GM23338 (cell line): ENCODE measurements at regions not wholly inside any gene's neighbourhood (a gene's known extent, or its start where the extent isn't known, plus 50 kb on each side); places are given as distances from the start of the nearest gene placed in this dataset.

Experiments
- ATAC-seq: fragments of 200-7000 bp; cut with Tn5 transposase; 3 replicates; pipeline ENCODE4 v1.9.1; 2020
- DNase-seq: peaks from one replicate; pipeline ENCODE4 v3.0.0-alpha.2; 2015; ENCODE audit warnings: low spot score
- H2AFZ ChIP-seq: fragments of 200-600 bp; sonication (generic); 2 replicates; pipeline ENCODE4 v1.8.0; 2016; ENCODE audit warnings: antibody characterized with exemption, mild to moderate bottlenecking, moderate library complexity
- H3F3A ChIP-seq: fragments of 200-600 bp; sonication (generic); replicated peaks from 2 replicates; pipeline ENCODE4 v1.8.0; 2017; ENCODE audit warnings: antibody characterized with exemption, mixed run types, low read depth
- H3K27ac ChIP-seq: fragments of 200-600 bp; sonication (generic); 2 replicates; pipeline ENCODE4 v1.6.1; 2016; ENCODE audit warnings: low read depth
- H3K27me3 ChIP-seq: fragments of 200-600 bp; sonication (generic); 2 replicates; pipeline ENCODE4 v1.8.0; 2016; ENCODE audit warnings: mild to moderate bottlenecking, mixed run types, moderate library complexity; ENCODE audit not compliant: insufficient read depth
- H3K36me3 ChIP-seq: fragments of 200-600 bp; sonication (generic); 2 replicates; pipeline ENCODE4 v1.8.0; 2016; ENCODE audit warnings: mild to moderate bottlenecking; ENCODE audit not compliant: insufficient read depth
- H3K4me1 ChIP-seq: fragments of 200-600 bp; sonication (generic); 2 replicates; pipeline ENCODE4 v1.8.0; 2016; ENCODE audit warnings: mild to moderate bottlenecking, moderate library complexity; ENCODE audit not compliant: insufficient read depth
- H3K4me2 ChIP-seq: fragments of 200-600 bp; sonication (generic); 2 replicates; pipeline ENCODE4 v1.7.1; 2017; ENCODE audit warnings: mixed run types
- H3K4me3 ChIP-seq: fragments of 200-600 bp; sonication (generic); 2 replicates; pipeline ENCODE4 v1.6.1; 2016; ENCODE audit warnings: mixed run types
- H3K79me2 ChIP-seq: fragments of 200-600 bp; sonication (generic); replicated peaks from 2 replicates; pipeline ENCODE4 v1.8.0; 2017; ENCODE audit warnings: mild to moderate bottlenecking; ENCODE audit not compliant: insufficient read depth
- H3K9me2 ChIP-seq: fragments of 200-600 bp; sonication (generic); 2 replicates; pipeline ENCODE4 v1.8.0; 2017; ENCODE audit not compliant: insufficient read depth
- H4K20me1 ChIP-seq: fragments of 200-600 bp; sonication (generic); replicated peaks from 2 replicates; pipeline ENCODE4 v1.8.0; 2017; ENCODE audit warnings: mild to moderate bottlenecking; ENCODE audit not compliant: insufficient read depth
- H3K27ac Mint-ChIP-seq: 2 replicates; pipeline ENCODE4 v1.8.0; 2020; ENCODE audit warnings: inconsistent platforms, mild to moderate bottlenecking, moderate library complexity, mixed read lengths
- H3K27me3 Mint-ChIP-seq: 3 replicates; pipeline ENCODE4 v1.8.0; 2022; ENCODE audit warnings: low read depth, mild to moderate bottlenecking, moderate library complexity, mixed read lengths, inconsistent platforms; ENCODE audit not compliant: insufficient read depth, poor library complexity
- H3K36me3 Mint-ChIP-seq: 3 replicates; pipeline ENCODE4 v1.8.0; 2021; ENCODE audit warnings: low read depth, mild to moderate bottlenecking, inconsistent platforms, moderate library complexity, mixed read lengths
- H3K4me1 Mint-ChIP-seq: 3 replicates; pipeline ENCODE4 v1.8.0; 2020; ENCODE audit warnings: mild to moderate bottlenecking, inconsistent platforms, mixed read lengths
- H3K4me3 Mint-ChIP-seq: 3 replicates; pipeline ENCODE4 v1.8.0; 2021; ENCODE audit warnings: moderate library complexity, mild to moderate bottlenecking, inconsistent platforms, mixed read lengths
- H3K9me3 Mint-ChIP-seq: 3 replicates; pipeline ENCODE4 v1.8.0; 2020; ENCODE audit warnings: moderate library complexity, mild to moderate bottlenecking, inconsistent platforms, mixed read lengths
- CREB1 ChIP-seq: fragments of 250-450 bp; sonication (Bioruptor Pico); IDR thresholded peaks from 2 replicates; pipeline ENCODE4 v1.5.0; 2020; ENCODE audit warnings: low read depth, mild to moderate bottlenecking, moderate library complexity
- CTCF ChIP-seq, 2 experiments: fragments of 200-600 bp in 1 of 2; sonication (generic) in 1 of 2; conservative IDR thresholded peaks; 2 replicates each; pipeline versions ENCODE4 v1.5.1 to v1.6.1; 2016 to 2017; ENCODE audit warnings: antibody characterized with exemption in 2 of 2, low read depth in 2 of 2, mild to moderate bottlenecking in 2 of 2, moderate library complexity in 1 of 2
- ETS1 ChIP-seq: IDR thresholded peaks from 2 replicates; pipeline ENCODE4 v1.6.1; 2016; ENCODE audit warnings: antibody characterized with exemption
- EZH2 ChIP-seq: fragments of 200-600 bp; sonication (generic); IDR thresholded peaks from one replicate; pipeline ENCODE4 v1.8.0; 2017; ENCODE audit warnings: antibody characterized with exemption, mild to moderate bottlenecking, low read depth; ENCODE audit not compliant: unreplicated experiment
- EZH2phosphoT487 ChIP-seq: fragments of 200-600 bp; sonication (generic); IDR thresholded peaks from one replicate; pipeline ENCODE4 v1.8.1; 2018; ENCODE audit warnings: antibody characterized with exemption; ENCODE audit not compliant: unreplicated experiment
- JUNB ChIP-seq: IDR thresholded peaks from one replicate; pipeline ENCODE4 v1.6.1; 2016; ENCODE audit warnings: antibody characterized with exemption; ENCODE audit not compliant: unreplicated experiment
- NANOG ChIP-seq: IDR thresholded peaks from 2 replicates; pipeline ENCODE4 v1.6.1; 2016; ENCODE audit warnings: antibody characterized with exemption, borderline replicate concordance
- POLR2AphosphoS5 ChIP-seq: IDR thresholded peaks from 2 replicates; pipeline ENCODE4 v1.6.1; 2016; ENCODE audit warnings: antibody characterized with exemption, low read depth
- REST ChIP-seq: IDR thresholded peaks from one replicate; pipeline ENCODE4 v1.6.1; 2018; ENCODE audit warnings: antibody characterized with exemption; ENCODE audit not compliant: unreplicated experiment
- STAT1 ChIP-seq: IDR thresholded peaks from one replicate; pipeline ENCODE4 v1.6.1; 2016; ENCODE audit warnings: antibody characterized with exemption; ENCODE audit not compliant: unreplicated experiment
- ZNF114 ChIP-seq: fragments of 250-450 bp; sonication (Bioruptor Pico); IDR thresholded peaks from 2 replicates; pipeline ENCODE4 v1.5.0; 2020; ENCODE audit warnings: mild to moderate bottlenecking, moderate library complexity
- ZNF331 ChIP-seq: fragments of 250-450 bp; sonication (Bioruptor Pico); IDR thresholded peaks from 2 replicates; pipeline ENCODE4 v1.5.0; 2020; ENCODE audit warnings: low read depth, mild to moderate bottlenecking, moderate library complexity
- ZNF462 ChIP-seq: fragments of 250-450 bp; sonication (Bioruptor Pico); IDR thresholded peaks from 2 replicates; pipeline ENCODE4 v1.5.0; 2020; ENCODE audit warnings: mild to moderate bottlenecking, moderate library complexity

- Histone ChIP-seq H3K36me3 (no peaks in the 10 kb centered on the region), H4K20me1 (no peaks in the 10 kb centered on the region), H3K4me2 (no peak overlapping the region), H3K9me2 (no peaks in the 10 kb centered on the region), H3K27me3 (no peaks in the 10 kb centered on the region), H3K79me2 (no peaks in the 10 kb centered on the region), H3K27ac (no peak overlapping the region), H3K4me3 (no peak overlapping the region), H3K4me1 (no peaks in the 10 kb centered on the region), H3F3A (no peaks in the 10 kb centered on the region), H2AFZ (no peak overlapping the region)
- Mint-ChIP-seq H3K27me3 (peaks cover 1% of the 10 kb centered on the region), H3K9me3 (no peaks in the 10 kb centered on the region), H3K4me3 (no peak overlapping the region), H3K4me1 (no peaks in the 10 kb centered on the region), H3K27ac (no peak overlapping the region), H3K36me3 (no peaks in the 10 kb centered on the region; the same call in 2 of the 3 replicates)
- ATAC-seq (no peak), DNase-seq (no peak)
- TF ChIP-seq ZNF114 (no peak), ZNF331 (CRISPR knock-in tag) (no peak), ETS1 (no peak), CREB1 (CRISPR knock-in tag) (no peak), EZH2phosphoT487 (no peak), REST (no peak), STAT1 (no peak), JUNB (no peak), POLR2AphosphoS5 (no peak), NANOG (no peak), ZNF462 (CRISPR knock-in tag) (no peak), CTCF (conservative IDR thresholded peaks at IDR 0.05; ENCODE audit: low read depth in 2 of 2) (no peak), EZH2 (no peak)
These were observed 378.9 kb downstream of the PPP1R2C start for GRCh38 chrX:42398967-42399631.
